OCI-LY1 (cell line): ENCODE measurements at regions not wholly inside any gene's neighbourhood (a gene's known extent, or its start where the extent isn't known, plus 50 kb on each side); places are given as distances from the start of the nearest gene placed in this dataset.
"Not testable (repeated sequence)": the region's sequence is repeated elsewhere in the genome, so short reads cannot be mapped to it uniquely, and the experiment has no call there.

ENCODE experiments used
- H2AFZ ChIP-seq: fragments of 200-600 bp; sonication (generic), shearing (Covaris generic); 2 replicates; pipeline ENCODE4 v1.6.0; 2014; ENCODE audit warnings: antibody characterized with exemption, mild to moderate bottlenecking, low read length
- H3F3A ChIP-seq: fragments of 200-600 bp; sonication (generic), shearing (Covaris generic); 2 replicates; pipeline ENCODE4 v1.6.0; 2014; ENCODE audit warnings: mild to moderate bottlenecking, antibody characterized with exemption, low read length, moderate library complexity; ENCODE audit not compliant: insufficient read depth
- H3K27ac ChIP-seq: fragments of 200-600 bp; sonication (generic); 2 replicates; pipeline ENCODE4 v1.5.1; 2014; ENCODE audit warnings: low read length, mixed run types, mild to moderate bottlenecking, low read depth; ENCODE audit not compliant: poor library complexity, severe bottlenecking
- H3K27me3 ChIP-seq: fragments of 200-600 bp; sonication (generic); 2 replicates; pipeline ENCODE4 v1.6.0; 2014; ENCODE audit warnings: antibody characterized with exemption, mild to moderate bottlenecking, low read length, moderate library complexity; ENCODE audit not compliant: insufficient read depth
- H3K36me3 ChIP-seq: fragments of 200-600 bp; sonication (generic); 2 replicates; pipeline ENCODE4 v1.6.1; 2014; ENCODE audit warnings: mild to moderate bottlenecking, antibody characterized with exemption, low read length, moderate library complexity, mixed read lengths; ENCODE audit not compliant: insufficient read depth
- H3K4me1 ChIP-seq: fragments of 200-600 bp; sonication (generic); 2 replicates; pipeline ENCODE4 v1.5.1; 2014; ENCODE audit warnings: mild to moderate bottlenecking, low read length, moderate library complexity; ENCODE audit not compliant: insufficient read depth, severe bottlenecking
- H3K4me2 ChIP-seq: fragments of 200-600 bp; sonication (generic), shearing (Covaris generic); 2 replicates; pipeline ENCODE4 v1.6.1; 2014; ENCODE audit warnings: low read length
- H3K4me3 ChIP-seq: fragments of 200-600 bp; sonication (generic); 2 replicates; pipeline ENCODE4 v1.5.1; 2014; ENCODE audit warnings: low read length, low read depth, mild to moderate bottlenecking, mixed read lengths; ENCODE audit not compliant: poor library complexity, severe bottlenecking
- H3K79me2 ChIP-seq: fragments of 200-600 bp; shearing (Covaris generic); 2 replicates; pipeline ENCODE4 v1.6.1; 2016; ENCODE audit warnings: mixed run types, low read length, mixed read lengths; ENCODE audit not compliant: insufficient read depth
- H3K9ac ChIP-seq: fragments of 200-600 bp; sonication (generic), shearing (Covaris generic); 2 replicates; pipeline ENCODE4 v1.6.1; 2014; ENCODE audit warnings: mild to moderate bottlenecking, low read length, mixed read lengths
- H3K9me2 ChIP-seq: fragments of 200-600 bp; sonication (generic), shearing (Covaris generic); 2 replicates; pipeline ENCODE4 v1.6.1; 2014; ENCODE audit warnings: low read depth, mild to moderate bottlenecking, low read length, mixed read lengths
- H3K9me3 ChIP-seq: fragments of 200-600 bp; shearing (Covaris generic); 2 replicates; pipeline ENCODE4 v1.6.1; 2014; ENCODE audit warnings: low read length, mixed read lengths
- H4K20me1 ChIP-seq: fragments of 200-600 bp; sonication (generic), shearing (Covaris generic); 2 replicates; pipeline ENCODE4 v1.6.0; 2016; ENCODE audit warnings: mild to moderate bottlenecking, low read length; ENCODE audit not compliant: insufficient read depth
- EZH2 ChIP-seq: fragments of 200-600 bp; sonication (generic), shearing (Covaris generic); IDR thresholded peaks from 2 replicates; pipeline ENCODE4 v1.8.0; 2017; ENCODE audit warnings: borderline replicate concordance, mixed run types, mild to moderate bottlenecking, antibody characterized with exemption, low read length, moderate library complexity, mixed read lengths
- TF ChIP-seq, protein P1 (sequence below): fragments of 200-600 bp; sonication (generic), shearing (Covaris generic); IDR thresholded peaks from 2 replicates; pipeline ENCODE4 v1.5.1; 2017; ENCODE audit warnings: mild to moderate bottlenecking, antibody characterized with exemption, low read length, moderate library complexity, mixed read lengths

DNA sequence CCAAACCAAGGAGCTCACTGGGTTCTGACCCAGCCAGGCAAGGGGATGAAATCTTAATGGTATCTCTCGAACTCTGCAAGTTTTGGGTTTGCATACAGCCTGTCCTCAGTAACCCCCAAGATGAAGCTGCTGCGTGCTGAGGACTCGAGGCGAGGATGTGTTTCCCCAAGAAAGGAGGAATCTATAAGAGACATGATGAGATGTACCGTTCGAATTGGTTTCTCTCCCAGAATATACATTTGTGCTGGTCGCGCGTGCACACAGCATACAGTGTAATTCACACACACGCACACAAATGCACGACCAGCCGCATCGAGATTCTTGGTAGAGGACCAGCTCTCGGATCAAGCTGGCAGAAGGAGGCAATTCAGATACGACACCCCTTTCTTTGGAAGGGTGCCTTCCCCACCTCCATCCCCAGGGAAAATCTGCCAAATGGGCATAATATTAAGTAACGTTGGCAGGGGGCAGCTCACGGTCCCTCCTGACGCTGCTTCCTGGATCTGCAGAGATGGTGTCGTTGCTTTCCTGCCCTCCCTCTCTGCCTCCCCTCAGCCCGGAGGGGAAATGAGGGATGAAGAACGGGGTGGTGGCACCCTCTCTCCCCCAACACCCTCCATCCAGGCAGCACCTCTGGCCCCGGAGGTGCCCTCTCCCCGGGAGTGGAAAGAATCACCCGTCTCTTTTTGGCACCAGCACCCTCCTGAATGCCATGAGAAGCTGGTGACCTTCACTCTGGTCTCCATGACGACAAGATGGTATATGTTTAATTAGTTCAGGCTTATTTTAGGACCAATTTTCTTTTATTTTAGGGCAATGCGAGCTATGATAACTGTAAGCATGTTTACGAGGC, 310.2 kb downstream of the ZNF536 start:
- H3K27me3 ChIP-seq, result no peaks in the 10 kb centered on the region
- no peaks in the 10 kb centered on the region for H4K20me1 ChIP-seq
- H3K27ac ChIP-seq, result no peak overlapping the region
- no peaks in the 10 kb centered on the region for H3K36me3 ChIP-seq
- no peak overlapping the region for H2AFZ ChIP-seq
- no peaks in the 10 kb centered on the region for H3K9me2 ChIP-seq
- no peaks in the 10 kb centered on the region for H3K79me2 ChIP-seq
- no peaks in the 10 kb centered on the region for H3K4me1 ChIP-seq
- H3K4me2 ChIP-seq, result no peak overlapping the region
- no peaks in the 10 kb centered on the region for H3K9me3 ChIP-seq
- no peak overlapping the region for H3K4me3 ChIP-seq
- H3F3A ChIP-seq, result no peaks in the 10 kb centered on the region
- H3K9ac ChIP-seq, result no peak overlapping the region
- no peak for TF ChIP-seq EZH2
- TF ChIP-seq, protein P1, sequence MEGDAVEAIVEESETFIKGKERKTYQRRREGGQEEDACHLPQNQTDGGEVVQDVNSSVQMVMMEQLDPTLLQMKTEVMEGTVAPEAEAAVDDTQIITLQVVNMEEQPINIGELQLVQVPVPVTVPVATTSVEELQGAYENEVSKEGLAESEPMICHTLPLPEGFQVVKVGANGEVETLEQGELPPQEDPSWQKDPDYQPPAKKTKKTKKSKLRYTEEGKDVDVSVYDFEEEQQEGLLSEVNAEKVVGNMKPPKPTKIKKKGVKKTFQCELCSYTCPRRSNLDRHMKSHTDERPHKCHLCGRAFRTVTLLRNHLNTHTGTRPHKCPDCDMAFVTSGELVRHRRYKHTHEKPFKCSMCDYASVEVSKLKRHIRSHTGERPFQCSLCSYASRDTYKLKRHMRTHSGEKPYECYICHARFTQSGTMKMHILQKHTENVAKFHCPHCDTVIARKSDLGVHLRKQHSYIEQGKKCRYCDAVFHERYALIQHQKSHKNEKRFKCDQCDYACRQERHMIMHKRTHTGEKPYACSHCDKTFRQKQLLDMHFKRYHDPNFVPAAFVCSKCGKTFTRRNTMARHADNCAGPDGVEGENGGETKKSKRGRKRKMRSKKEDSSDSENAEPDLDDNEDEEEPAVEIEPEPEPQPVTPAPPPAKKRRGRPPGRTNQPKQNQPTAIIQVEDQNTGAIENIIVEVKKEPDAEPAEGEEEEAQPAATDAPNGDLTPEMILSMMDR, result no peak

DNA sequence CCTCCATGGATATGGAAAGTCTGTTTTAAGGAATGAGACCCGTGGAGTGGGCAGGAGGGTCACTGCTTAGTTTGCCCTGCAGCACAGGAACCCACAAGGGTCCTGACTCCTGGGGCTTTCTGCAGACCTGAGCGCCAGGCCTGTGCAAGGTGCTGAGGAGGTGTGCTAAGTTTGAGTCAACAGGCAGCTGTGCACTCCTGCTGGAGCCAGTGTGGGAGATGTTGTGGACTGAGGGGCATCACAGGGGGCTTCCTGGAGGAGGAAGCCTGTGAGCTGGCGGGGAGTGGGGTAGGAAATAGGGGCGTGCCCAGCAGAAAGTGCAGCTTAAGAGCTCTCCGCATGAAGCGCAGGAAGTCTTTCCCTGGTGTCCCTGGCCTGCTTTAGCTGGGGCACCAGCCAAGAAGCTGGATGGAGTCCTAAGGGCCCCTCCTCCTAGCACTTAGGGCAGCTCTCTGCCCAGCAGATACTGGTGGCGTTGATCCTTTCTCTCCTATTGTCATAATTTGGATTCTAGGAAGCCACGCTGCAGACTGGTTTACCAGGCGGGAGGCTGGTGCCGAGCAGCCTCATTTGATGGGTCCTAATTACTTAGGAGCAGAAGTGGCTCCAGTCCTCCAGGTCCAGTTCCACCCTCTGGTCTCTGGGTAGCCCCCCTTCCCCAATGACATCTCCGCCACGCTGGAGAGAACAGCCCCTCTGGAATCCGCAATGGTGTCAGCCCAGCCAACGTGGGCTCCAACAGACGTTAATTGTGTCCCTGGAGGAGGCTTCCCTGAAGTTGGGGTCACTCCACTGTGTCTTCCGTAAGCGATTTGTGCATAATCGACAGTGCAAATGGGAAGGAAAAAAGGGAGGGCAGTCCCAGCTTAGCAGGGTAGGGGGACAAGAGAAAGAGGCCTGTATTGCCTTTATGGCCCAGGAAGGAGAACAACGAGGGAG, 309.2 kb downstream of the ZNF536 start:
- Histone ChIP-seq H3K27me3 (no peaks in the 10 kb centered on the region), H3K79me2 (no peaks in the 10 kb centered on the region), H3K36me3 (no peaks in the 10 kb centered on the region), H2AFZ (no peak overlapping the region), H4K20me1 (no peaks in the 10 kb centered on the region), H3K4me3 (no peak overlapping the region), H3K9ac (no peak overlapping the region), H3K4me1 (no peaks in the 10 kb centered on the region), H3K4me2 (no peak overlapping the region), H3K9me3 (no peaks in the 10 kb centered on the region), H3K27ac (no peak overlapping the region), H3F3A (no peaks in the 10 kb centered on the region), H3K9me2 (no peaks in the 10 kb centered on the region)
- TF ChIP-seq, protein P1, result no peak
- TF ChIP-seq EZH2, result no peak

DNA sequence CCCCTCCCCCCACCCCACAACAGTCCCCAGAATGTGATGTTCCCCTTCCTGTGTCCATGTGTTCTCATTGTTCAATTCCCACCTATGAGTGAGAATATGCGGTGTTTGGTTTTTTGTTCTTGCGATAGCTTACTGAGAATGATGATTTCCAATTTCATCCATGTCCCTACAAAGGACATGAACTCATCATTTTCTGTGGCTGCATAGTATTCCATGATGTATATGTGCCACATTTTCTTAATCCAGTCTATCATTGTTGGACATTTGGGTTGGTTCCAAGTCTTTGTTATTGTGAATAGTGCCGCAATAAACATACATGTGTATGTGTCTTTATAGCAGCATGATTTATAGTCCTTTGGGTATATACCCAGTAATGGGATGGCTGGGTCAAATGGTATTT, 308.2 kb downstream of the ZNF536 start:
- H3K27me3 ChIP-seq, H3K9me2 ChIP-seq, H2AFZ ChIP-seq, H4K20me1 ChIP-seq, H3K4me2 ChIP-seq, H3K4me3 ChIP-seq, H3K4me1 ChIP-seq, H3K36me3 ChIP-seq, H3K9ac ChIP-seq, H3K27ac ChIP-seq, H3F3A ChIP-seq, H3K79me2 ChIP-seq, H3K9me3 ChIP-seq: not testable (repeated sequence)
